GM12878 (cell line): ENCODE measurements at regions not wholly inside any gene's neighbourhood (a gene's known extent, or its start where the extent isn't known, plus 50 kb on each side); places are given as distances from the start of the nearest gene placed in this dataset.

Experiments used
- ATAC-seq: fragments of 200-7000 bp; cut with Tn5 transposase; 3 replicates; pipeline ENCODE4 v1.9.1; 2020; ENCODE audit warnings: mild to moderate bottlenecking, moderate library complexity
- BruUV-seq: library from RNA; stranded (reverse); fragments of 400-500 nt; replicated peaks from 2 replicates; lab custom pipeline; 2021; lab: Mats Ljungman, UMichigan
- CTCF ChIA-PET: fragments of 300-600 bp; sonication (Branson Sonifier 250); formaldehyde crosslinking; extraction: SDS; loops from one replicate; lab custom pipeline; 2021; ENCODE audit warnings: inconsistent platforms; lab: Yijun Ruan, JAX
- POLR2A ChIA-PET: fragments of 350-600 bp; formaldehyde crosslinking; extraction: SDS; loops from one replicate; lab custom pipeline; 2021; ENCODE audit warnings: inconsistent platforms; lab: Charles Lee
- RAD21 ChIA-PET: fragments of 300-600 bp; sonication (Branson Sonifier 250); formaldehyde crosslinking; loops from one replicate; lab custom pipeline; 2023; ENCODE audit warnings: antibody characterized with exemption; ENCODE audit not compliant: unreplicated experiment; lab: Charles Lee
- SMC1A ChIA-PET: fragments of 300-600 bp; sonication (Branson Sonifier 250); formaldehyde crosslinking; loops from one replicate; lab custom pipeline; 2023; ENCODE audit not compliant: unreplicated experiment, uncharacterized antibody; lab: Charles Lee
- DNase-seq: peaks from one replicate; pipeline ENCODE4 v3.0.0-alpha.2; 2011; ENCODE audit warnings: low read depth, low spot score
- FAIRE-seq: peaks from 3 replicates; lab custom pipeline; 2011; peaks lifted over from hg19 to GRCh38; lab: Jason Lieb, UNC
- H2AFZ ChIP-seq: 2 replicates; pipeline ENCODE4 v1.6.0; 2011; ENCODE audit warnings: low read depth, low read length, control low read depth; ENCODE audit not compliant: control insufficient read depth
- H3K27ac ChIP-seq: 2 replicates; pipeline ENCODE4 v1.5.1; 2011; ENCODE audit warnings: control low read depth; ENCODE audit not compliant: control insufficient read depth, insufficient read depth
- H3K27me3 ChIP-seq, 2 experiments: replicated peaks in 1 of 2; 2 replicates each; pipeline versions ENCODE4 v1.6.0 to v1.6.1; 2011; ENCODE audit warnings: low read length in 1 of 2; ENCODE audit not compliant: control insufficient read depth in 2 of 2, insufficient read depth in 2 of 2
- H3K36me3 ChIP-seq, 2 experiments: 2 replicates each; pipeline ENCODE4 v1.5.1; 2011; ENCODE audit warnings: low read length in 1 of 2; ENCODE audit not compliant: control insufficient read depth in 2 of 2, insufficient read depth in 2 of 2
- H3K4me1 ChIP-seq: 2 replicates; pipeline ENCODE4 v1.6.1; 2011; ENCODE audit warnings: mild to moderate bottlenecking, low read length, moderate library complexity, mixed read lengths; ENCODE audit not compliant: control insufficient read depth, insufficient read depth
- H3K4me2 ChIP-seq: 2 replicates; pipeline ENCODE4 v1.6.0; 2011; ENCODE audit warnings: control low read depth; ENCODE audit not compliant: control insufficient read depth, insufficient read depth
- H3K4me3 ChIP-seq: fragments of 200-600 bp; sonication (generic); 2 replicates; pipeline ENCODE4 v1.5.1; 2016
- H3K79me2 ChIP-seq: 2 replicates; pipeline ENCODE4 v1.6.0; 2011; ENCODE audit warnings: low read length; ENCODE audit not compliant: control insufficient read depth, insufficient read depth
- H3K9ac ChIP-seq: 2 replicates; pipeline ENCODE4 v1.8.0; 2011; ENCODE audit warnings: low read length, control low read depth, mixed read lengths; ENCODE audit not compliant: control insufficient read depth, insufficient read depth
- H3K9me3 ChIP-seq: replicated peaks from 3 replicates; pipeline ENCODE4 v1.5.1; 2011; ENCODE audit warnings: mild to moderate bottlenecking, low read length; ENCODE audit not compliant: control insufficient read depth, insufficient read depth
- H4K20me1 ChIP-seq: 2 replicates; pipeline ENCODE4 v1.6.0; 2011; ENCODE audit not compliant: control insufficient read depth, insufficient read depth
- ATF7 ChIP-seq: fragments of 450-650 bp; IDR thresholded peaks from 2 replicates; pipeline ENCODE4 v1.6.1; 2016; ENCODE audit warnings: low read depth, mild to moderate bottlenecking
- CEBPB ChIP-seq, 2 experiments: fragments of 150-350 bp in 1 of 2; IDR thresholded peaks; 2 replicates each; pipeline ENCODE4 v1.6.1; 2012 to 2014; ENCODE audit warnings: low read depth in 2 of 2, low read length in 2 of 2, borderline replicate concordance in 1 of 2, inconsistent platforms in 1 of 2
- CUX1 ChIP-seq: IDR thresholded peaks from 2 replicates; pipeline ENCODE4 v1.6.1; 2012; ENCODE audit warnings: improper control_type of control experiment, low read depth, low read length; ENCODE audit not compliant: insufficient replicate concordance
- ETV6 ChIP-seq, 2 experiments: fragments of 450-650 bp in 1 of 2; IDR thresholded peaks in 1 of 2; conservative IDR thresholded peaks in 1 of 2; 2 replicates each; pipeline ENCODE4 v1.6.1; 2014; ENCODE audit warnings: antibody characterized with exemption in 1 of 2, borderline replicate concordance in 1 of 2, low read depth in 1 of 2, mild to moderate bottlenecking in 1 of 2, moderate library complexity in 1 of 2
- FOXK2 ChIP-seq: fragments of 450-650 bp; IDR thresholded peaks from 2 replicates; pipeline ENCODE4 v1.6.1; 2017; ENCODE audit warnings: mild to moderate bottlenecking, moderate library complexity
- HDAC2 ChIP-seq: fragments of 200-600 bp; sonication (generic); IDR thresholded peaks from 2 replicates; pipeline ENCODE4 v1.6.1; 2017
- IKZF2 ChIP-seq, 2 experiments: fragments of 450-650 bp; IDR thresholded peaks; 2 replicates each; pipeline ENCODE4 v1.6.1; 2017; ENCODE audit warnings: mild to moderate bottlenecking in 2 of 2, moderate library complexity in 2 of 2
- IRF4 ChIP-seq: IDR thresholded peaks from 2 replicates; pipeline ENCODE4 v1.6.1; 2011; ENCODE audit warnings: low read depth, low read length
- MTA2 ChIP-seq: fragments of 450-650 bp; IDR thresholded peaks from 2 replicates; pipeline ENCODE4 v1.6.1; 2016; ENCODE audit warnings: low read depth, mild to moderate bottlenecking, moderate library complexity
- RBBP5 ChIP-seq: fragments of 200-600 bp; sonication (generic); conservative IDR thresholded peaks from 2 replicates; pipeline ENCODE4 v1.6.1; 2016
- SRF ChIP-seq, 2 experiments: IDR thresholded peaks; 2 replicates each; pipeline ENCODE4 v1.6.1; 2011; ENCODE audit warnings: low read depth in 2 of 2, low read length in 2 of 2, mild to moderate bottlenecking in 1 of 2, moderate library complexity in 1 of 2
- TCF7 ChIP-seq: IDR thresholded peaks from 2 replicates; pipeline ENCODE4 v1.6.1; 2014; ENCODE audit warnings: antibody characterized with exemption, borderline replicate concordance
- ZNF24 ChIP-seq: fragments of 450-650 bp; IDR thresholded peaks from 2 replicates; pipeline ENCODE4 v1.6.1; 2017; ENCODE audit warnings: antibody characterized with exemption, mild to moderate bottlenecking
- WGBS: methylation state at CpG from one replicate; pipeline ENCODE4 v1.1.6; 2016; ENCODE audit warnings: low lambda C conversion rate; ENCODE audit not compliant: insufficient replicate concordance, insufficient coverage; ENCODE audit errors: missing lambda C conversion rate; 5-methylcytosine and 5-hydroxymethylcytosine counted together
- in situ Hi-C: fragments of 300-500 bp; cut with MboI; formaldehyde crosslinking; loops from 9 replicates; pipeline ENCODE4 v1.14.3; 2018; ENCODE audit warnings: mixed read lengths
- intact Hi-C: fragments of 100-400 bp; cut with micrococcal nuclease; formaldehyde crosslinking; loops from one replicate; pipeline ENCODE4 v1.14.2; 2022; ENCODE audit not compliant: unreplicated experiment
- TF ChIP-seq, protein P1 (sequence below): fragments of 450-650 bp; formaldehyde crosslinking; IDR thresholded peaks from 2 replicates; pipeline ENCODE4 v1.4.0; 2022; ENCODE audit warnings: mild to moderate bottlenecking, moderate library complexity
- TF ChIP-seq, protein P2 (sequence below): fragments of 450-650 bp; IDR thresholded peaks from 2 replicates; pipeline ENCODE4 v1.6.1; 2017; ENCODE audit warnings: antibody characterized with exemption, mild to moderate bottlenecking, moderate library complexity

DNA sequence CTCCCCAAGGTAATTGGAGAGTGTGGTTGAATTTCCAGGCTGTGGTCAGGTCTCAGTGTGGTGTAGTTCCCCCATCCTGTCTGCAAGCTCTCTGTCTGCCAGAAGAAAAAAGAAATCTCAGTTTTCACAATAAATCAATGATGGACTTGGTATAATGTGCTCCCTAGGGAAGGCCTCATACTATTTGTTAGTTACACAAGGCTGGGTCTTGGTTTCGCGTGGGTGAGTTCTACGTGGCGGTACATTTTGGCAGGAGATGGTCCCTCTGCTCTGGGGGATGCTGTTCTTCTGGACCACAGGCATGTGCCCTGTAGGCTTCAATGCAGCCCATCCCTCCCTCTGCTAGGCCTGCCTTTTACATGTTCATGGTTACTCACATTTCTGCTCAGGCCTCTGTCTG is 206.4 kb upstream of the PELI2 start:
- Histone ChIP-seq H3K4me2 (no peak overlapping the region), H3K4me3 (no peak overlapping the region), H3K36me3 (no peaks in the 10 kb centered on the region), H2AFZ (no peak overlapping the region), H3K9me3 (no peaks in the 10 kb centered on the region), H3K27ac (no peak overlapping the region), H3K27me3 (no peaks in the 10 kb centered on the region; a peak in 2 of 4 replicates), H3K4me1 (no peaks in the 10 kb centered on the region), H3K79me2 (no peaks in the 10 kb centered on the region), H3K9ac (no peak overlapping the region), H4K20me1 (no peaks in the 10 kb centered on the region)
- RAD21 ChIA-PET = interaction anchor here (0.7 kb wide), 1 partner anchor 179 kb away, joined by 3 read pairs; no protein-coding TSS in a partner anchor
- SMC1A ChIA-PET = no interaction called here
- POLR2A ChIA-PET = no interaction called here
- in situ Hi-C loops = no loop called here
- 73% methylated on average over 4 of the region's 4 CpGs for WGBS
- no TSS peak for BruUV-seq
- DNase-seq (no peak), ATAC-seq (no peak), FAIRE-seq (no peak)
- intact Hi-C loops = no loop called here
- CTCF ChIA-PET = no interaction called here
- TF ChIP-seq SRF (IDR thresholded peaks at IDR 0.05; ENCODE audit: low read depth in 2 of 2, low read length in 2 of 2) (no peak), RBBP5 (no peak), IRF4 (no peak), MTA2 (no peak), IKZF2 (IDR thresholded peaks at IDR 0.05) (no peak), ZNF24 (no peak), HDAC2 (no peak), ETV6 (conservative IDR thresholded peaks at IDR 0.05 in 1 of 2, IDR thresholded peaks at IDR 0.05 in 1 of 2; ENCODE audit: borderline replicate concordance in 1 of 2, low read depth in 1 of 2) (no peak), CUX1 (no peak), CEBPB (IDR thresholded peaks at IDR 0.05; ENCODE audit: borderline replicate concordance in 1 of 2, low read depth in 2 of 2, low read length in 2 of 2) (no peak), ATF7 (no peak), FOXK2 (no peak), TCF7 (no peak)
- TF ChIP-seq, protein P1, sequence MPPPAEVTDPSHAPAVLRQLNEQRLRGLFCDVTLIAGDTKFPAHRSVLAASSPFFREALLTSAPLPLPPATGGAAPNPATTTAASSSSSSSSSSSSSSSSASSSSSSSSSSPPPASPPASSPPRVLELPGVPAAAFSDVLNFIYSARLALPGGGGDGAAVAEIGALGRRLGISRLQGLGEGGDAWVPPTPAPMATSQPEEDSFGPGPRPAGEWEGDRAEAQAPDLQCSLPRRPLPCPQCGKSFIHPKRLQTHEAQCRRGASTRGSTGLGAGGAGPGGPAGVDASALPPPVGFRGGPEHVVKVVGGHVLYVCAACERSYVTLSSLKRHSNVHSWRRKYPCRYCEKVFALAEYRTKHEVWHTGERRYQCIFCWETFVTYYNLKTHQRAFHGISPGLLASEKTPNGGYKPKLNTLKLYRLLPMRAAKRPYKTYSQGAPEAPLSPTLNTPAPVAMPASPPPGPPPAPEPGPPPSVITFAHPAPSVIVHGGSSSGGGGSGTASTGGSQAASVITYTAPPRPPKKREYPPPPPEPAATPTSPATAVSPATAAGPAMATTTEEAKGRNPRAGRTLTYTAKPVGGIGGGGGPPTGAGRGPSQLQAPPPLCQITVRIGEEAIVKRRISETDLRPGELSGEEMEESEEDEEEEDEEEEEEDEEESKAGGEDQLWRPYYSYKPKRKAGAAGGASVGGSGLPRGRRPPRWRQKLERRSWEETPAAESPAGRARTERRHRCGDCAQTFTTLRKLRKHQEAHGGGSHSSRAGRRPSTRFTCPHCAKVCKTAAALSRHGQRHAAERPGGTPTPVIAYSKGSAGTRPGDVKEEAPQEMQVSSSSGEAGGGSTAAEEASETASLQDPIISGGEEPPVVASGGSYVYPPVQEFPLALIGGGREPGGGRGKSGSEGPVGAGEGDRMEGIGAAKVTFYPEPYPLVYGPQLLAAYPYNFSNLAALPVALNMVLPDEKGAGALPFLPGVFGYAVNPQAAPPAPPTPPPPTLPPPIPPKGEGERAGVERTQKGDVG = no peak
- TF ChIP-seq, protein P2, sequence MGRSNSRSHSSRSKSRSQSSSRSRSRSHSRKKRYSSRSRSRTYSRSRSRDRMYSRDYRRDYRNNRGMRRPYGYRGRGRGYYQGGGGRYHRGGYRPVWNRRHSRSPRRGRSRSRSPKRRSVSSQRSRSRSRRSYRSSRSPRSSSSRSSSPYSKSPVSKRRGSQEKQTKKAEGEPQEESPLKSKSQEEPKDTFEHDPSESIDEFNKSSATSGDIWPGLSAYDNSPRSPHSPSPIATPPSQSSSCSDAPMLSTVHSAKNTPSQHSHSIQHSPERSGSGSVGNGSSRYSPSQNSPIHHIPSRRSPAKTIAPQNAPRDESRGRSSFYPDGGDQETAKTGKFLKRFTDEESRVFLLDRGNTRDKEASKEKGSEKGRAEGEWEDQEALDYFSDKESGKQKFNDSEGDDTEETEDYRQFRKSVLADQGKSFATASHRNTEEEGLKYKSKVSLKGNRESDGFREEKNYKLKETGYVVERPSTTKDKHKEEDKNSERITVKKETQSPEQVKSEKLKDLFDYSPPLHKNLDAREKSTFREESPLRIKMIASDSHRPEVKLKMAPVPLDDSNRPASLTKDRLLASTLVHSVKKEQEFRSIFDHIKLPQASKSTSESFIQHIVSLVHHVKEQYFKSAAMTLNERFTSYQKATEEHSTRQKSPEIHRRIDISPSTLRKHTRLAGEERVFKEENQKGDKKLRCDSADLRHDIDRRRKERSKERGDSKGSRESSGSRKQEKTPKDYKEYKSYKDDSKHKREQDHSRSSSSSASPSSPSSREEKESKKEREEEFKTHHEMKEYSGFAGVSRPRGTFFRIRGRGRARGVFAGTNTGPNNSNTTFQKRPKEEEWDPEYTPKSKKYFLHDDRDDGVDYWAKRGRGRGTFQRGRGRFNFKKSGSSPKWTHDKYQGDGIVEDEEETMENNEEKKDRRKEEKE = no peak
